CD4-positive, alpha-beta memory T cell (primary cell): ENCODE measurements at regions not wholly inside any gene's neighbourhood (a gene's known extent, or its start where the extent isn't known, plus 50 kb on each side); places are given as distances from the start of the nearest gene placed in this dataset.

Experiments used
- CTCF ChIA-PET: fragments of 350-600 bp; sonication (Branson Sonifier 250); formaldehyde crosslinking; loops from one replicate; lab custom pipeline; 2021; ENCODE audit warnings: inconsistent platforms; ENCODE audit not compliant: partially characterized antibody; lab: Charles Lee
- POLR2A ChIA-PET: fragments of 350-600 bp; sonication (Branson Sonifier 250); formaldehyde crosslinking; loops from one replicate; lab custom pipeline; 2021; ENCODE audit not compliant: partially characterized antibody; lab: Charles Lee
- DNase-seq, 5 donors: peaks; one replicate each; pipeline versions ENCODE4 v3.0.0 to v3.0.0-alpha.2; 2020 to 2022; ENCODE audit warnings: mixed read lengths in 1 of 5
- H3K27ac ChIP-seq: one replicate; pipeline ENCODE4 v1.7.0; 2013; ENCODE audit warnings: low read depth, low read length
- H3K27me3 ChIP-seq: 2 replicates; pipeline ENCODE4 v1.7.0; 2013; ENCODE audit warnings: mild to moderate bottlenecking, low read length, moderate library complexity; ENCODE audit not compliant: insufficient read depth
- H3K36me3 ChIP-seq: 2 replicates; pipeline ENCODE4 v1.7.0; 2013; ENCODE audit warnings: mild to moderate bottlenecking, low read length, moderate library complexity; ENCODE audit not compliant: insufficient read depth
- H3K4me1 ChIP-seq: 2 replicates; pipeline ENCODE4 v1.7.0; 2013; ENCODE audit warnings: mild to moderate bottlenecking, low read length, moderate library complexity; ENCODE audit not compliant: insufficient read depth
- H3K4me3 ChIP-seq, 2 donors: one replicate each; pipeline ENCODE4 v1.7.0; 2013; ENCODE audit warnings: low read length in 2 of 2, mild to moderate bottlenecking in 1 of 2
- H3K9me3 ChIP-seq, 2 donors: one replicate each; pipeline ENCODE4 v1.7.0; 2013; ENCODE audit warnings: low read length in 2 of 2, control low read depth in 1 of 2; ENCODE audit not compliant: control insufficient read depth in 1 of 2
- H3K27ac Mint-ChIP-seq, 7 donors: one replicate each; pipeline ENCODE4 v1.8.0; 2020 to 2021; ENCODE audit warnings: mixed read lengths in 7 of 7, mild to moderate bottlenecking in 6 of 7, inconsistent platforms in 3 of 7, moderate library complexity in 3 of 7
- H3K27me3 Mint-ChIP-seq, 2 donors: one replicate each; pipeline ENCODE4 v1.8.0; 2020 to 2021; ENCODE audit warnings: mixed read lengths in 2 of 2
- H3K36me3 Mint-ChIP-seq, 2 donors: one replicate each; pipeline ENCODE4 v1.8.0; 2020 to 2021; ENCODE audit warnings: mixed read lengths in 2 of 2, inconsistent platforms in 1 of 2, mild to moderate bottlenecking in 1 of 2
- H3K4me1 Mint-ChIP-seq, 4 donors: one replicate each; pipeline ENCODE4 v1.8.0; 2020 to 2021; ENCODE audit warnings: mixed read lengths in 4 of 4, mild to moderate bottlenecking in 1 of 4
- H3K4me3 Mint-ChIP-seq, 8 donors: one replicate each; pipeline ENCODE4 v1.8.0; 2020 to 2021; ENCODE audit warnings: mixed read lengths in 8 of 8, mild to moderate bottlenecking in 7 of 8, moderate library complexity in 6 of 8, inconsistent platforms in 3 of 8
- H3K9me3 Mint-ChIP-seq, 8 donors: one replicate each; pipeline ENCODE4 v1.8.0; 2020 to 2021; ENCODE audit warnings: mixed read lengths in 8 of 8, mild to moderate bottlenecking in 5 of 8, inconsistent platforms in 3 of 8, moderate library complexity in 1 of 8
- intact Hi-C: fragments of 100-400 bp; cut with micrococcal nuclease; formaldehyde crosslinking; loops from one replicate; pipeline ENCODE4 v1.15.1; 2023

DNA sequence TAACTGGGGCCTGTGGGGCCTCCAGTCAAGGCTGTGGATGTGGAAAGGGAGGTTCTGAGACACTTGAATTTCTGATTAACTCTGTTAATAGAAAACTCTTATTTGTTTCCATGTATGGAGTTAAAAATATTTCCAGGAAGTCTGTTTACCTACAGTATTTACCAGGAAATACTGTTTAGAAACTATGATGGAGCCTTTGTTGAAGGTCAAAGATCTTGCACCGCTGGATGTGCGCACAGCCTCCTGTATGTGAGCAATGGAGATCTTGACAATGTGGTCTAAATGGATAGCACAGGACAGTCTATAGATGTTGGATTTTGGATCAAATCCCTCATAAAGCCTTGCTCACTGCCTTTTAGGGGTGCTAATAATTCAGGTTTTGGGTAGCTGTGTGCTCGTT, 268.4 kb downstream of the DLEU7 start:
- H3K9me3 ChIP-seq: no peaks in the 10 kb centered on the region
- no peaks in the 10 kb centered on the region for H3K27me3 Mint-ChIP-seq
- CTCF ChIA-PET: no interaction called here
- no peaks in the 10 kb centered on the region for H3K36me3 ChIP-seq
- H3K27ac ChIP-seq: no peak overlapping the region
- no peak overlapping the region for H3K4me3 ChIP-seq
- no peak overlapping the region for H3K27ac Mint-ChIP-seq
- H3K9me3 Mint-ChIP-seq: peaks cover 0 to 13% (median 3%) of the 10 kb centered on the region in 8 donors
- peaks cover 0 to 7% of the 10 kb centered on the region in 2 donors for H3K36me3 Mint-ChIP-seq
- intact Hi-C loops: no loop called here
- POLR2A ChIA-PET: no interaction called here
- no peak overlapping the region for H3K4me3 Mint-ChIP-seq
- H3K4me1 ChIP-seq: no peaks in the 10 kb centered on the region
- no peaks in the 10 kb centered on the region for H3K27me3 ChIP-seq
- no peak for DNase-seq
- no peaks in the 10 kb centered on the region for H3K4me1 Mint-ChIP-seq

DNA sequence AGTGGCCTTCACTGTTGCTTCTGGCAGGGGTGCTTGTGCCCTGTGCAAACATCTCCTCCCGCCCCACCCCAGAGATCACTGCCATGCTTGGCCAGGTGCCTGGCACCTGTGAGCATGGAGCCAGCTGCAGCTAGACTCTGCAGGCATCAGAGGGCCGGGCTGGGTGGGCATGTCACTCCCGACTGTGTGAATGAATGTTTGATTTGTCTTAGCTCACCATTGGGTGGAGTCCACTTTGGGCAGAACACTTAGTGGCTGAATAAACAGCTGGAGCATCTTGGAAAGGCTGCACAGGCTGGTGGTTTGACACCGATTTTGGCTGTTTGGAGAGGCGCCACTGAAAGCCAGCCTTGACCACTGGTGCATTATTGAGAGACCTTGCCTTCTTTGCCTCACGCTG, 267.3 kb downstream of the DLEU7 start:
- no peak overlapping the region for H3K27ac Mint-ChIP-seq
- Histone ChIP-seq H3K27me3 (no peaks in the 10 kb centered on the region), H3K4me1 (no peaks in the 10 kb centered on the region), H3K36me3 (no peaks in the 10 kb centered on the region), H3K4me3 (no peak overlapping the region), H3K27ac (no peak overlapping the region), H3K9me3 (no peaks in the 10 kb centered on the region)
- H3K36me3 Mint-ChIP-seq: peaks cover 0 to 7% of the 10 kb centered on the region in 2 donors
- ChIA-PET POLR2A (no interaction called here), CTCF (no interaction called here)
- H3K4me3 Mint-ChIP-seq: no peak overlapping the region
- intact Hi-C loops: no loop called here
- DNase-seq: no peak
- H3K27me3 Mint-ChIP-seq: no peaks in the 10 kb centered on the region
- peaks cover 0 to 6% (median 1%) of the 10 kb centered on the region in 8 donors for H3K9me3 Mint-ChIP-seq
- H3K4me1 Mint-ChIP-seq: no peaks in the 10 kb centered on the region

DNA sequence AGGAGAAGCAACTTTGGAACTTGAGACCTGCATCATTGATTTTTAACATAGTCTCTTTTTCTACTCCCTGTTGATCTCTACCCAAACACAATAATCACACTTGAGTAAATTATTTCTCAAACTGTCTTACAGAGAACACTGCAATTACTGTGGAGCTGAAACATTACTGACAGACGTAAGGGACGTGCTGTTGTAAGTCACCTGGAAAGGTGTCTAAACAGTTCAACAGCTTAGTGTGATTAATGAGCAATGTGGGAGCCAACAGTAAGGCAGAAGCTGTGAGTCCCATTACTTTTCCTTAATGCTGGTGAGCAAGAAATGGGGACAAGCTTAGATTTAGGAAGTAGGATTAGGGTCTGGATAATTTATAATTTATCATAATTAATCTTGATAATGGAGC, 265.7 kb downstream of the DLEU7 start:
- Mint-ChIP-seq H3K4me1 (peaks cover 0 to 4% (median 0%) of the 10 kb centered on the region in 4 donors), H3K27me3 (no peaks in the 10 kb centered on the region), H3K4me3 (no peak overlapping the region), H3K27ac (no peak overlapping the region), H3K9me3 (no peaks in the 10 kb centered on the region), H3K36me3 (peaks cover 0 to 7% of the 10 kb centered on the region in 2 donors)
- Histone ChIP-seq H3K27me3 (no peaks in the 10 kb centered on the region), H3K4me1 (no peaks in the 10 kb centered on the region), H3K36me3 (no peaks in the 10 kb centered on the region), H3K27ac (no peak overlapping the region), H3K9me3 (no peaks in the 10 kb centered on the region), H3K4me3 (no peak overlapping the region)
- intact Hi-C loops: no loop called here
- no peak for DNase-seq
- ChIA-PET POLR2A (no interaction called here), CTCF (no interaction called here)

DNA sequence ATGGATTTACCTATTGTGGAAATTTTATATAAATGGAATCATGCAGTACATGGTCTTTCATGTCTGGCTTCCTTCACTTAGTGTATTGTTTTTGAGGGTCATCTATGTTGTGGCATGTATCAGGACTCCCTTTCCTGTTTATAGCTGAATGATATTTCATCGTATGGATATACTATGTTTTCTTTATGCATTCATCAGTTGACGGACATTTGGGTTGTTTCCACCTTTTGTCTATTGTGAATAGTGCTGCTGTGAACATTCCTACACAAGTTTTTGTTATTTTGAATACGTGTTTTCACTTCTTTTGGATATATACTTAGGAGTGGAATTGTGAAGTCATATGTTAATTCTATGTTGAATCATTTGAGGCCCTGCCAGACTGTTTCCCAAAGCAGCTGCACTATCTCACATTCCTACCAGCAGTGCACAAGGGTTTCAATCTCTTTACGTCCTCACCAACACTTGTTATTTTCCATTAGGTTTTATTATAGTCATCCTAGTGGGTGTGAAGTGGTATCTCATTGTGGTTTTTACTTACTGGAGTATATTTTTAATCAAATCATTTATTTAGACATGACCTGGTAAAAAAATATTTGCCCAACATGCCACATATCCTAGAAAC, 262.7 kb downstream of the DLEU7 start:
- H3K27ac ChIP-seq: no peak overlapping the region
- Mint-ChIP-seq H3K27me3 (peaks cover 0 to 3% of the 10 kb centered on the region in 2 donors), H3K27ac (no peak overlapping the region), H3K4me3 (peak overlapping the region in 1 of 8 donors; percentile 9), H3K9me3 (no peaks in the 10 kb centered on the region), H3K4me1 (peaks cover 0 to 5% (median 0%) of the 10 kb centered on the region in 4 donors), H3K36me3 (peaks cover 0 to 7% of the 10 kb centered on the region in 2 donors)
- no peak overlapping the region for H3K4me3 ChIP-seq
- intact Hi-C loops: no loop called here
- H3K36me3 ChIP-seq: no peaks in the 10 kb centered on the region
- ChIA-PET CTCF (no interaction called here), POLR2A (no interaction called here)
- no peaks in the 10 kb centered on the region for H3K9me3 ChIP-seq
- no peak for DNase-seq
- no peaks in the 10 kb centered on the region for H3K4me1 ChIP-seq
- no peaks in the 10 kb centered on the region for H3K27me3 ChIP-seq

DNA sequence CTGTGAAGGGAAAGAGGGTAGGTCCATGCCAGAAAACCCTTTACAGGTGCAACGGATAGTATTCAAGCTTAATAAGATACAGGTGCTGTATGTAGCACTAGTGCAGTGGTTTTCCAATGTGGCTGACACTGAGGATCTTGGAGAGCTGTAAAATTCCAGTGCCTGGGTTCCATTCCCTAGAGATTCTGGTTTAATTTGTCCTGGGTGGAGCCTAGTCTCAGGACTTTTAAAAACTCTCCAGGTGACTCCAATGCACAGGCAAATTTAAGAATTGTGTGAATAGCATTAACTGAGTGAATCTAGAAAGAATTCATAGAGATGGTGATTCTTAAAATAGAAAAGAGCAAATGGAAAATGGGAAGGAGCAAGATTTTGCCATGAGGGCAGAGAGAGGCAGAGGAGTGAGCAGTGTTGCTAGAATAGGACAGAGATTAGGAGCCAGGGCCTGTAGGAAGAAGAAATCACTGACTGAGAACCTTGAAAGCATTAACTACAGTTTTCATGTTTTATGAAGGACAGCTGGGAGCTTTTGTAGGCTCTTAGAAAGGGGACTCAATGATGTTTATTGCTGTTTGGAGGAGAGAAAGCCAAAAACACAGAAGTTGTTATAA, 261.8 kb downstream of the DLEU7 start:
- Mint-ChIP-seq H3K36me3 (peaks cover 0 to 4% of the 10 kb centered on the region in 2 donors), H3K27me3 (peaks cover 0 to 3% of the 10 kb centered on the region in 2 donors), H3K4me3 (no peak overlapping the region), H3K27ac (no peak overlapping the region), H3K4me1 (peaks cover 0 to 5% (median 0%) of the 10 kb centered on the region in 4 donors), H3K9me3 (no peaks in the 10 kb centered on the region)
- H3K9me3 ChIP-seq: no peaks in the 10 kb centered on the region
- DNase-seq: no peak
- ChIA-PET CTCF (no interaction called here), POLR2A (no interaction called here)
- no peak overlapping the region for H3K4me3 ChIP-seq
- no peaks in the 10 kb centered on the region for H3K36me3 ChIP-seq
- intact Hi-C loops: no loop called here
- H3K4me1 ChIP-seq: no peaks in the 10 kb centered on the region
- H3K27me3 ChIP-seq: no peaks in the 10 kb centered on the region
- no peak overlapping the region for H3K27ac ChIP-seq

- Mint-ChIP-seq H3K4me1 (peaks cover 0 to 5% (median 0%) of the 10 kb centered on the region in 4 donors), H3K27me3 (peaks cover 0 to 3% of the 10 kb centered on the region in 2 donors), H3K4me3 (no peak overlapping the region), H3K27ac (no peak overlapping the region), H3K36me3 (no peaks in the 10 kb centered on the region), H3K9me3 (peaks cover 0 to 3% (median 0%) of the 10 kb centered on the region in 8 donors)
- Histone ChIP-seq H3K27me3 (no peaks in the 10 kb centered on the region), H3K4me3 (no peak overlapping the region), H3K4me1 (no peaks in the 10 kb centered on the region), H3K9me3 (no peaks in the 10 kb centered on the region), H3K36me3 (no peaks in the 10 kb centered on the region), H3K27ac (no peak overlapping the region)
- intact Hi-C loops: no loop called here
- POLR2A ChIA-PET: interaction anchor here (1.3 kb wide), 1 partner anchor 10 kb away, joined by 3 read pairs; no protein-coding TSS in a partner anchor
- no peak for DNase-seq
- CTCF ChIA-PET: no interaction called here
These were observed 258.5 kb downstream of the DLEU7 start for GRCh38 chr13:50584856-50585580.

- Mint-ChIP-seq H3K27ac (no peak overlapping the region), H3K36me3 (no peaks in the 10 kb centered on the region), H3K4me1 (peaks cover 0 to 5% (median 0%) of the 10 kb centered on the region in 4 donors), H3K4me3 (no peak overlapping the region), H3K27me3 (peaks cover 0 to 3% of the 10 kb centered on the region in 2 donors), H3K9me3 (peaks cover 0 to 3% (median 0%) of the 10 kb centered on the region in 8 donors)
- Histone ChIP-seq H3K36me3 (no peaks in the 10 kb centered on the region), H3K9me3 (no peaks in the 10 kb centered on the region), H3K4me1 (no peaks in the 10 kb centered on the region), H3K27ac (no peak overlapping the region), H3K27me3 (no peaks in the 10 kb centered on the region), H3K4me3 (no peak overlapping the region)
- POLR2A ChIA-PET: no interaction called here
- CTCF ChIA-PET: no interaction called here
- intact Hi-C loops: no loop called here
- no peak for DNase-seq
These were observed 257.6 kb downstream of the DLEU7 start for GRCh38 chr13:50585674-50586413.
